NCI-H748 treated with DMSO at 0.1 percent for 48 hours (cell line): ENCODE measurements at regions not wholly inside any gene's neighbourhood (a gene's known extent, or its start where the extent isn't known, plus 50 kb on each side); places are given as distances from the start of the nearest gene placed in this dataset.
"Not testable (repeated sequence)": the region's sequence is repeated elsewhere in the genome, so short reads cannot be mapped to it uniquely, and the experiment has no call there.

Source experiments
- DNase-seq: peaks from one replicate; lab custom pipeline; 2025; lab: John Stamatoyannopoulos, UW

- DNase-seq = peak; percentile 26
Measured at GRCh38 chr5:91598216-91598615, 215.1 kb upstream of the ARRDC3 start.

GRCh38 chr5:91595424-91595823 is 212.3 kb upstream of the ARRDC3 start:
- DNase-seq = no peak

GRCh38 chr5:91591076-91591475 is 208.0 kb upstream of the ARRDC3 start:
- DNase-seq = no peak

GRCh38 chr5:91586232-91586631 is 203.1 kb upstream of the ARRDC3 start:
- peak; percentile 39 for DNase-seq

GRCh38 chr5:91584352-91584751 is 201.2 kb upstream of the ARRDC3 start:
- DNase-seq = no peak

- DNase-seq = not testable (repeated sequence)
Measured at GRCh38 chr5:91566012-91566411, 182.9 kb upstream of the ARRDC3 start.

- no peak for DNase-seq
Measured at GRCh38 chr5:91562922-91563321, 179.8 kb upstream of the ARRDC3 start.

- DNase-seq = no peak
Measured at GRCh38 chr5:91541696-91542095, 158.6 kb upstream of the ARRDC3 start.

- no peak for DNase-seq
Measured at GRCh38 chr5:91538179-91538578, 155.1 kb upstream of the ARRDC3 start.

GRCh38 chr5:91535499-91535898 is 152.4 kb upstream of the ARRDC3 start:
- DNase-seq = no peak

GRCh38 chr5:91534332-91534731 is 151.2 kb upstream of the ARRDC3 start:
- no peak for DNase-seq

- DNase-seq = no peak
Measured at GRCh38 chr5:91532779-91533178, 149.7 kb upstream of the ARRDC3 start.

GRCh38 chr5:91532281-91532680 is 149.2 kb upstream of the ARRDC3 start:
- DNase-seq = no peak

- DNase-seq = no peak
Measured at GRCh38 chr5:91528831-91529230, 145.7 kb upstream of the ARRDC3 start.

- DNase-seq = no peak
Measured at GRCh38 chr5:91521785-91522184, 138.7 kb upstream of the ARRDC3 start.

- DNase-seq = no peak
Measured at GRCh38 chr5:91521334-91521733, 138.2 kb upstream of the ARRDC3 start.

GRCh38 chr5:91514400-91514799 is 131.3 kb upstream of the ARRDC3 start:
- DNase-seq = no peak

GRCh38 chr5:91503321-91503720 is 120.2 kb upstream of the ARRDC3 start:
- no peak for DNase-seq

- DNase-seq = no peak
Measured at GRCh38 chr5:91500758-91501157, 117.6 kb upstream of the ARRDC3 start.

- peak; percentile 73 for DNase-seq
Measured at GRCh38 chr5:91499943-91500531, 116.9 kb upstream of the ARRDC3 start.

GRCh38 chr5:91495699-91496098 is 112.6 kb upstream of the ARRDC3 start:
- DNase-seq = no peak

- DNase-seq = no peak
Measured at GRCh38 chr5:91494447-91494996, 111.4 kb upstream of the ARRDC3 start.

GRCh38 chr5:91493086-91493485 is 110.0 kb upstream of the ARRDC3 start:
- no peak for DNase-seq

GRCh38 chr5:91491229-91491628 is 108.1 kb upstream of the ARRDC3 start:
- DNase-seq = no peak
